NCI-H69 (cell line): ENCODE measurements at regions not wholly inside any gene's neighbourhood (a gene's known extent, or its start where the extent isn't known, plus 50 kb on each side); places are given as distances from the start of the nearest gene placed in this dataset.
"Not testable (repeated sequence)": the region's sequence is repeated elsewhere in the genome, so short reads cannot be mapped to it uniquely, and the experiment has no call there.

Experiments
- DNase-seq: peaks from one replicate; lab custom pipeline; 2025; lab: John Stamatoyannopoulos, UW

DNA sequence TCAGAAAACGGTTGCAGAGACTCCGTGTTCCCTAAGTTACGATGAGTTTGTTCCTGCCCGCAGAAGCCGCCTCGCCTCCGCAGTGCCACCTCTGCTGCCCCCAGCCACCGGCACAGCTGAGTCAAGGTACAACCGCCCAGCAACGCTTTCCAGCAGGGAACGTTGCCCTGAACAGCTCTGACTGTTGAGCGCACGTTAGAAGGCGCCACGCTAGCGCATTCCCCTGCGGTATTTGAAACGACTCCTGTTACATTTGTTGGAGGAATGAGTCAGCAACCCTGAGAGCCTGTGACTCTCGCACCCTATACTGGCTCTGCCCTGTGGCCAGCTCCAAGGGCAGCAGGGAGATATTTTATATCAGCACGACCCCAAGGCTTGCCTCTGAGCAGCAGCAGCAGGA lies 302.8 kb downstream of the TEX29 start:
- DNase-seq, result no peak

DNA sequence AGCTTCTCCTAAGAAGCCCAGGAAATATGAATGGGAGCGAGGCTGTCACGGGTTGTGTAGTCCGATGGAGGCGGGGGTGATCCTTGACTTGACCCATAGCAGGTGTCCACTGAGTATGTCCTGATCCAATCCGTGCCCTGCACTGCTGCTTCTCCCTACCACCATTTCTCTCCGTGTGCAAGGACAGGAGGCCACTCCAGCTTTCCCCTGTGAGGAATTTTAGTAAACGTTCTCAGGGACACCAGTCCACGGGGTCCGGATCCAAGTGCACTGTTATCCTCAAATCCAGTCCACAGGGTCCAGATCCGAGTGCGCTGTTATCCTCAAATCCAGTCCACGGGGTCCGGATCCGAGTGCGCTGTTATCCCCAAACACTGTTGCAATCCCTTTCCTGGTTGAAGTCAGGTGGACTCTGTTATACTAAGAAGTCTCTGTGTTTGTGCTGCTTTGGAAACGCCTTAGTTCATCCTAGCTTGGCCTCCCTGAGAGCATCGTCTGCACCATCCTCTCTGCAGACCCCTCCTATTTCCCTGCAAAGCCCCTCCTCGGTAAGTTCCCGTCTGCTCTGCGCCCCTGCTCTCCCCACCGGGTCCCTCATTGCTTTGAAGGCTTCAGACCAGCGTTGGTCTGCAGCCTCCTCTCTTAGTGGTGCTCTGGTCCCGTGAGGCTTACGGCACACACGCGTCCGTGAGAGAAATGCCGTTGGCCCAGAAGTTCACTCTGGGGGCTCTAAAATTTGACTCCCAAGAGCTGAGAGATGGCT lies 303.5 kb downstream of the TEX29 start:
- DNase-seq, result no peak

DNA sequence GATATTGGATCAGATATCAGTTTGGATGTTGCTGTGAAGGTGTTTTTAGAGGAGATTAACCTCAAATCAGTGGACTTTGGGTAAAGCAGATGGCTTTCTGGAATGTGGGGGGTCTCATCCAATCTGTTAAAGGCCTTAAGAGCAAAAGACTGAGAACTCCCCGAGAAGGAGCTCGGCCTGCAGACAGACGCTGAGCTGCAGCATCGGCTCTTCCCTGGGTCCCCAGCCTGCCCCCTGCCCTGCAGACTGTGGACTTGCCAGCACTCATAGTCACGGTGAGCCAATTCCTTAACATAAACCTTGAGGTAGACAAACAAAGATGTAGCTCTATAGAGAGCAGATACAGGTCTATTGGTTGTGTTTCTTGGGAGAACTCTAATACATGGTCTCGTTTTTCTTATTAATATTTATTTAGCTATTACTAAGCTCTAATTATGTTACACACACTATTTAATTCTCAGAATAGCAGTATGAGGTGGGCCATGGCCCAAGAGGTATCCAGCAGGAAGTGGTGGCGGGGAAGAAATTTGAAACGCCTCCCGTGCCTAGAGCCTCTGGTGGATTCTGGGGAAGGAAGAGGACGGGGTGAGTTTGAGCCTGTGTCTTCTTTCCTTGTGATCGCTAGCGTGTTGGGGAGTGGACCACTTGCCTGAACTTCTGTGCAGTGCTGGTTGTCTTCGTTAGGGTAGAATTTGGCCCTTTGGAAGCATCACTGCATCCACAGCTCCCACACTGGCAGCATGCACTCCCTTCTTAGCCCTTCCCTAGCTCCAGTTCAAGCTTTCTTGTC lies 305.3 kb downstream of the TEX29 start:
- no peak for DNase-seq

DNA sequence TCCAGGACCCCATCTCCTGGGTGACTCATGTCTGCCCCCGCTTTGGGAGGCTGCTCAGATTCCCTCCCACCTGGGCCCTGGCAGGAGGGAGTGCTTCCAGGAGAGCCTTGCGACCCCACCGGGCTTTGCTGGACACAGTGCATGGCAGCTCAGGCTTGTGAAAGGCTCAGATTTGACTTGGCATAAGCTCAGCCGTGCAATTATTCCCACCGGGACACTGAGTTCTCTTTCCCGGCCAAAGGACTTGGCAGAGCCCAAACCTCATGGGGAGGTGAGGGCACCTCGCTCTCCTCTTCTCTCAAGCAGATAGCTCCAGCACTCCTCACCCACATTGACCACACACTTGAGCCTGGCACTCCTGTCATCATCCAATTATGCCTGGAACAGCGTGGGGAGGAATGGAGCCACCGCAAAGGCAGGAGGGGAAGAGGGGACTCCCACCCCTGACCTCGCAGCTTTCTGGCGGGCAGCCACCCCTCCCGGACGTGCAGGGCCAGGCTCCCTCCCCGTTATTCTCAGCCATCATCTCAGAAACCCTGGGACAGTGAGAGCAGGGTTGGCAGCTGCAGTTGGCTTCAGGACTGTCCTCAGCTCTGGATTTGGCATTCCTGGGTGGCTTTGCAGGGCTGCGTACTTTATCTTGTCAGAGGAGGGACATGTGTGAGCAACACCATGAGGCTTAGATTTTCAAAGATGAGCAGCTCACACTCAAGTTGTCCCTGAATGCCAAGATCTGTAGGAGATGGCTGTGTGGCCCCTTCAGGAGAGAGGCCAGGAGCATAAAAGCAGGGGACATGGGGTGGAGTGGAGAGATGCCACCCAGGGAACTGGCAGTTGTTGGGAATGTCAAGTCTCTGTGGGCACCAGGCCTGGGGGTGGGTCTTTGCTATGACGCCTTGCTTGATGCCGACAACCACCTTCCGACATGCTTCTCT lies 306.2 kb downstream of the TEX29 start:
- DNase-seq, result no peak

DNA sequence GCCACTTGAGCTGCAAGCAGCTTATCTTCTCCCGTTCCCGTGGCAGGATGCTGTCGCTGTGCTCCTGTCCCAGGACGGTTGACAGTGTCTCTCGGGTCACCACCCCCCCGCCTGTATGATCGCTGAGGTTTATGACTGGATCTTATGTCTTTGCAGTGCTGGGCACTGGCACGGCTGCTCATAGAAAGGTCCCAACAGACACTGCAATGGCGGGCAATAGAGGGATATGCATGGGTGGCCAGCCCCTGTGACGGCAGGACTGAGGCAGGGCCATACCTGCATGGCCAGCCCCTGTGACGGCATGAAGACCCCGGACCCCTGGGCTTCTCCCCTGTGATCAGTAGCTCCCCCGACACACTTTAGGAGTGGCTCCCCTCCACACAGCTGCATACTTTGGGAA lies 307.2 kb downstream of the TEX29 start:
- no peak for DNase-seq

DNA sequence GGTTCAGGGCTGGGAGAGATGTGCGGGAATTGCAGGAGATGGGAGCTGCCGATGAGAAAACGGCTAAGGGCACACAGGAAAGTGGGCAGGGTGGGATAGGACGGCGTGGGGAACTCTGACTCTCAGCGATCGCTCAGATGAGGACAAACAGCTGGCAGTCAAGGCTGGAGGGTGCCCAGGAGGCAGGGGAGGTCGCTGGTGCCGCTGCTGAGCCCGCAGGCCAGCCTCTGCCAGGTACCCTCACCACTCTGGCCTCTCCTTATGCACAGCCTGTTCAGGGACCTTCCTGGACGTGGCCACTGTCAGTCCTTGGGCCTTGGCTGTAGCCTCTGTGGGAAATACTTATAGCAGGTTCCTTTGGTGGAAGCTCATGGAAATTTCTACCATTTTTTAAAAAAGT lies 308.6 kb downstream of the TEX29 start:
- DNase-seq, result no peak

DNA sequence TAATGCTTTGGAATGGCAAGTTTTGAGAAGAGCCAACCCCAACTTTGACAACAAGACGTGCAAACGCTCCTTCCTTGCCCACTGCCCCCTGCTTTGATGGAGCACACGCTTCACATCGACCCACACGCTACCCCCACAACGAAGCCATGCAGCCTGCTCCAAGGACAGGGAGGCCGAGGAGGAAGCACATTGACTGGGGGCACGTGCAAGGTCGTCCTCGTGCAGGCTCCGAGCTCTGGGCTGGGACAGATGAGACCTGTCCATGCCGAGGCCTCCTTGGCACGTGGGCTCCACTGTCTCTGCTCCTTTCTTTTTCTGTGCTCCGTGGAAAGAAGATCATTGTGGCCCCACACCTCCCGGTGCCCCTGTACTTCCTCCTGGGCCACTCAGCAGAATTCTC lies 309.0 kb downstream of the TEX29 start:
- DNase-seq, result no peak

DNA sequence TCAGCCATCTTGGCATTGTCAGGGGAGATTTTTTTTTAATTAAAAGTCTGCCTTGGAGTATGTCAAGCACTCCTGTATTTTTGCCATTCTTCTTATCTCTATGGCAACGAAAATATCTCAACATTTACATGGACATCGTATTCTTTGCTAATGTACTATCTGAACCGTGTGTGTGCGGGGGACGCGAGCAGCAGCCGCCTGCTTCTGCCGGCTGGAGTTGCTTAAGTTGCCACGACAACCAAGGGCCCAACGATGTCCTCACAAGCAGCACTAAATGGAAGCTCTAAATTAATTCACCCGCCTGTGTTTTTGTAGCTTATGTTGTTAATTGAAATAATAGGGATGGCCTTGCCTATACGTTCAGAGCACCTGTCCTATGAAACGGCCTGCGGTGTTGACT lies 309.5 kb downstream of the TEX29 start:
- peak; percentile 66 for DNase-seq

DNA sequence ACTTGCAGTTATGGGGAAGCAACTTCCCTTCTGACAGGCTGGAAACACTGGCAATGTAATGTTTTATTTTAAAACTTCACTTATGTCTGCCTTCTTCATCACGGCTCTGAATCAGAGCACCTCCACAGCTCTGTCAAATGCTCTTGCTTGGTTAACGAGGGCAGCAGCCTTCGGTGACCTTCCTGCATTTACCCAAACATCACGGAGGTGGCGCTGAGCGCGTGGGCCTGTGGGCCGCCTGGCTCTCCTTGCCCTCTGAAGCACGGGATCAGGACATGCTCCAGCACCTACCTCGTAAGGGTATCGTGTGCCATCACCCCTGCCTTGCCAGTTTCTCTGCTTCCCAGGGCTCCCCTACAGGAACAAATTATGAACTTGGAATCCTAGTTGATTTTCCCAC lies 310.0 kb downstream of the TEX29 start:
- peak; percentile 52 for DNase-seq

DNA sequence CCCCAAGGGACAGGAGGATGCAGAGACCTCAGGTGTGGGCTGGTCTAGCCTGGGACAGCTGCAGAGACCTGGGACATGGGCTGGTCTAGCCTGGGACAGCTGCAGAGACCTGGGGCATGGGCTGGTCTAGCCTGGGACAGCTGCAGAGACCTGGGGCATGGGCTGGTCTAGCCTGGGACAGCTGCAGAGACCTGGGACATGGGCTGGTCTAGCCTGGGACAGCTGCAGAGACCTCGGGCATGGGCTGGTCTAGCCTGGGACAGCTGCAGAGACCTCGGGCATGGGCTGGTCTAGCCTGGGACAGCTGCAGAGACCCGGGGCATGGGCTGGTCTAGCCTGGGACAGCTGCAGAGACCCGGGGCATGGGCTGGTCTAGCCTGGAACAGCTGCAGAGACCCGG lies 310.8 kb downstream of the TEX29 start:
- DNase-seq, result not testable (repeated sequence)

DNA sequence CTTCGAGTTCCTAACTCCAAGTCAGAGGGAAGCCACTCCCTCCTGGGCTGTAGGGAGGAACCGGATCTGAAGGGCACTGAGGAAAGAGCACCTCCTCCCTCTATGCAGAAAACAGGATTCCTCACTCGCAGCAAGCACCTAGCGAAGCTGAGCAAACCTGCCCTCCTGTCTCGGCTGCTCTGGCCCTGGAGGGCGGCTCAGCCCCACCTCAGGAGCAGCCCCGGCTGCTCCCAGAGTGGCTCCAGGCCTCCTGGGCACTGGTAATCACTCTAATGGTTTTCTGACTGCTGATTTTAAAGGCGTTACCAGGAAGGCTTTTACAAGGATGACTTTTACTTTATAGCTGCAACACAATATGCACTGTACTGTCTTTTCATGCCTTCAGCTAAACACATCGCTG lies 312.5 kb downstream of the TEX29 start:
- DNase-seq, result peak; percentile 45

DNA sequence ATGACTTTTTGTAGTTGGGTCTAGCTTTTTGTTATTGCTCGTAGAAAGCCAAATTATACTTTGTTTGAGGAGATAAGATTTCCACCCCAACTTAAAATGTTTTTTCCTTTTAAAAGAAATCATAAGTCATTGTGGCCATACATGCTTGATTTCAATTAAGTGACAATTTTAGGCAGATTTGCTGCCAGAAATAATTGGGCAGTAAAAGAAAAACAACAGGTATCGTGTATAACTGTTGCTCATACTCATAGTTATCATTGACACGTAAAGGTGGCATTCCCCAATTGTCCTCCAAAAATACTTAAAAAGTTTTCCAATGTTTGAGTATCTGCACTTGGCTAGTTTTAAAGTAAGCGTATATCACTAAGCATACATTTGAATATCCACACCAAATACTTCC lies 313.0 kb downstream of the TEX29 start:
- no peak for DNase-seq

DNA sequence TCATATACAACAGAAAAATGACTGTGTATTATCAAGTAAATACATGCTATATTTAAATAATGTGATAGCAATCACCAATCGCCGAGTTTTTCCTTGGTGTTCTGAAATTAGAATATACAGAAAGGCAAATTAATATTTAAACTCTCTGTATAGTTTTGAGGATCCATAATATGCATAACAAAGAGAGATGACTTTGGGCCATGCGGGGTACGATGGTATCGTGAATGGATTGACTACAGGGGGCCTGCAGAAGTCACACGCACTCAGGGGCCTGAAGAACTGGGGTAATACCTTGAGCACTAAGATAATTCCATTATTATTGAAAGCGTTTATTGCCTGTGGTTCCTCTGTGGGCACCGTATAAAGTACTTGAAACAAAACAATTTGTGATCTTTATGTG lies 314.0 kb downstream of the TEX29 start:
- DNase-seq, result no peak

DNA sequence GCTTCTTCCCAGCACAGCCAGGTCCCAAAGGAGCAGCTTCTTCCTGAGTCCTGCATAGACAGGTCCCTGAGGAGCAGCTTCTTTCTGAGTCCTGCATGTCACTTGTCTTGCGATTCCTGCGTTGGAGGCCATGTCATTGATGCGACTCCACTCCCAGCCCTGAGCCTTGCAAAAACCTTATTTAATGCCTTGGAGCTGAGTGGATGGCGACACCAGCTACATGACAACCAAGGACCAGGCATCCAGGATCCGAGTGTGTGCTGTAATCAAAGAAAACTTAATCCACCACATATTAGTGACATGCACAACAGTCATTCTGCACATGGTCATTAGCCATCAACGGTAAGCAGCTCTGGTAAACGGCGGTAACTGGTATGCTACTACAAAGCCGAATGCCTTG lies 315.8 kb downstream of the TEX29 start:
- no peak for DNase-seq

DNA sequence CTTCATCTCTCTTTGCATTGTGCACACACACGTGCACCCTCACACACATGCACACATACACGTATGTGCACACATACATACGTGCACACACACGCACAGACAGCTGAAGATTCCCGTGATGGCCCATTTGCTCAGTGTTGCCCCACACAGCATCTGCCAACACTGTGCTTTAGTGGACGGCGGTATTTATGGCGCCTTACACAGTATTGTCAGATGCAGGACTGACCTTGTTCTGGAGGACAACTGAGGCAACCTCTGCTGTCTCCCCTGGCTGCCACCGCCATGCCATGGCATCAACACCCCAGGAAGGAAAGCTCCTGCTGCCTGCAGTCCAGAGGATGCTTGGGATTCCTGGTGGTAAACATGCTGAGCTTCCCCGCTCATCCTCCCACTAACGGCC lies 316.4 kb downstream of the TEX29 start:
- DNase-seq, result no peak

DNA sequence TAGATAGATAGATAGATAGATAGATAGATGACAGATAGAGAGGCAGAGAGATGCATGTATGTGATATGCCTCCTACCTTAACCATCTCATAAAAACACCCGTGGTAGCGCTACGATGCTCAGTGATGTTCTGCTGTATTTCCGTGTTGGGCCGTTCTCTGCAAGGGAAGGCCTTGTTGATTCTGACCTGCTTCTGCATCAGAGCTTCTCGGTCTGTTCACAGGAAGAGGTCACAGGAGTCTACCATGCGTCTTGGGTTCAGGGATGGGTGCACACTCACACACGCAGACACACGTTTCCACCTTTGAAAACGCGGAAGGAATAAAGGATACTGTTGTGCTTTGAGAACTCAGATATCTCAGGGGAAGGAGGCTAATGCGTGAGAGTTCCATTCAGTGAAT lies 316.9 kb downstream of the TEX29 start:
- DNase-seq, result no peak

DNA sequence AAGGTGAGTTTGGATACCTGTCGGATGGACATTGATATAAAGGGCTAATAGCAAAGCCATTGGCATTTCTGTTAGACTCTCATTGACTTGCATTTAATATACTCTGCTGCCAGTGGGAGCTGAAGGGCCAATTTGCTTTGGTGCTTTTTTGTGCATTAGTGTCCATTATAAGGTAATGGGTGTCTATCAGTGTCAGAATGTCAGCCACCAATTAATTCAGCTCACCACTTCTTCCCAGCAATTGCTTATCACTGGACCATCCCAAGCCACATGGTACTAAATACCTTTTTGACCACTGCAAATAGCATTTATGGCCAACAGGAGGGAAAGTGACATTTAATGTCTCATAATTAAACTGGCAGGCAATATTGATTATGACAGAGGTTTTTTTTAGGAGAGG lies 317.8 kb downstream of the TEX29 start:
- no peak for DNase-seq

DNA sequence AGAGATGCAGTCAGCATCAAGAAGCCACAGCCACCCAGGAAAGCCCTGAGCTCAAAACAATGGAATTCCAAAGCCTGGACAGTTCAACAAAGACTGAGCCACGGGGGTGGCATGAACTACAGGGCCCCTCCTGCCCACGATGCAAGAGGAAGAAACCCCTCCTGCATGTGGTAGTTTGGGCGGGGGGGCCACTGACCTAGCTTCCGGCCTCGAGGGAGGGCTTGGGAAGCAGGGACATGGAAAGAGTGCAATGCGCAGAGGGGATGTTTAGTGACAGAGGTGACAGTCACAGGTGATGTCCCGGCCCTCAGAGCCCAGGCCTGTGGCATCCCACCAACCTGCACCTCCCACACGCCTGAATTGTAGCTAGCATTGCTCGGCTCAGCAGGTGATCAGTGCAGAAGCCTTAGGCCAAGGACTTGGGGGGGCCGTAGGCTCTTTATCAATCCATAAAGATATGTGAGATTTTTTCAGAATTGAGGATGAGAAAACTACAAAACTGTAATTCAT lies 318.8 kb downstream of the TEX29 start:
- no peak for DNase-seq

DNA sequence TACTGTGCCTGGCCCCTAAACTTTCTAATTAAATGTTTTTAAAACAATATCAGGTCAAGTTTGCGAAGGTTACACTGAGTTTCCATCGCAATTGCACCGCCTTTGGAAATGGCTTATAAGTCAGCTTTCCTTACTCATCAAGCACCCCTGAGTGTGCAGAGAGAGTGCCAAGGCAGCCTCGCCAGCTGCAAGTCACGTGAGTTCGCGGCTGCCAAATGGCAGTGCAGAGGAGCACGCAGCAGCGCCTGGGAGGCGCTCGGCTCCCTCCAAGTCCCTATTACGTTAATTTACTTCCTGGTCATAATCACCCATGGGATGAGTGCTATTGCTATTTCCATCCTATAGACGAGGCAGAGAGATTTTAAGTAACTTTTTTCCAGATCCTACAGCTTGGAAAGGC lies 319.6 kb downstream of the TEX29 start:
- DNase-seq, result peak; percentile 27

DNA sequence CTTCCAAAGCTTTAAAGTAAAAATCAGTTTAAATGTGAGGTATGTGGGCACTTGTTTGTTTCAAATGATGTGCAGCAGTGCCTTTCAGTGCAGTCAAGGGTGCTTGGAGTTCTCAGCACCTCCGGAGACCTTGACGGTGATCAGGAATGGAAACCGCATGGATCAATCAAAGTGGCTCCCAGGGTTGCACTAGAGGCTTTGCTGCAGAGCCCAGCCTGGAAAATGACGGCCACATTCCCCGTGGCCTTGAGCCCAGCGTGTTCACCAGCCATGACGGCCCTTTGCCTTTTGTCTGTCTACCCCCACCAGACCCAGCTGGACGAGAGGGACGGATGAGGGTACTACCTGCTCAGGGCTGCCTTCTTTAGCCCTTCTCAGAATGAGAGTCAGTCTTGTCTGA lies 320.0 kb downstream of the TEX29 start:
- DNase-seq, result no peak

DNA sequence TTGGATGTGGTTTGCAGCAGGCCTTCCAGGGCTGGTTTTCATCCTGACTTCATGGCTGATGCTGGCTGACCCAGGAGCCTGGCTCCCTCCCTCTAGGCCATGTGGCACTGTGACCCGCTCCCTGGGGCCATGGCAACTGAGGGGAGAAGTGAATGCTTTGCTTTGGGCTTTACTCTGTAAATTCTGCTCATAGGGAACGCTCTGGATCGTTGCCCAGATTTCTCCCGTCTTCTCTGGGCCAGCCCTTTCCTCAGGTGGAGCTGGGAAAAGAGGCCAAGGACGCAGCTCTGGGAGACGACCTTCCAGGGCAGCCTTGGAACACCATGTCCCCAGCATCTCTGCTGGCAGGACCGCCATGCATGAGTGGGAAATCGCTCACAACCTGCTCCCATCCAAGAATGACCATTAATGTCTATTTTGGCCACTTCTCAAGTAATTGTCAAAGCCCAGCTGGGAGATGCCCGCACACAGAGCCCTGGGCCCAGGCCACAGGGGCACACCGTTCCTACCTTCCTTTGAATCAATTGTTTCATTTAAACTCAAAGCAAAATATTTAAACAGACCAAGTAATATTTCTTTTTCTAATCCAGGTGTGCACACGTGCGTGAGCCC lies 321.8 kb downstream of the TEX29 start:
- DNase-seq, result no peak

DNA sequence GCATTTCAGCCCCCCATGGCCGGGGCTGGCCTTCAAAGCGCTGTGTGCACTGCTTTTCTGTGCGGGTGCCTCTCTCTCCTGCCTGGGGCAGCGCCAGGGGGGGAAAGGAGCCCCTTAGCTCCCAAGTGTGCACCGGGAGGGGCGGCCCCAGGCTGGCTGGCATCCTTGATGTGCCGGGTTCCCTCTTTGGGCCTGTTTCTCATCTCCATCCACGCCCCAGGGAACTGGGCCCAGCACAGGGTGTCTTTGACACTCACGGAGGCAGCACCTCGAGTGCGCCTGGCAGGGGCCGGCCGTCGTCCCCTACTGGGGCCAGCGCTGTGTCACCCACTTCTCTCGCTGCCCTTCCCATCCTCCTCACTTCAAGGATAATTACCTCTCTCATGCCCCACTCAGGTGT lies 324.3 kb downstream of the TEX29 start:
- no peak for DNase-seq
